HG03064 (cell line): ENCODE measurements at regions not wholly inside any gene's neighbourhood (a gene's known extent, or its start where the extent isn't known, plus 50 kb on each side); places are given as distances from the start of the nearest gene placed in this dataset.
"Not testable (repeated sequence)": the region's sequence is repeated elsewhere in the genome, so short reads cannot be mapped to it uniquely, and the experiment has no call there.

Experiments used
- ATAC-seq: cut with Tn5 transposase; IDR thresholded peaks from one replicate; pipeline ENCODE4 v1.9.1; 2021; ENCODE audit warnings: low read depth; ENCODE audit not compliant: unreplicated experiment

DNA sequence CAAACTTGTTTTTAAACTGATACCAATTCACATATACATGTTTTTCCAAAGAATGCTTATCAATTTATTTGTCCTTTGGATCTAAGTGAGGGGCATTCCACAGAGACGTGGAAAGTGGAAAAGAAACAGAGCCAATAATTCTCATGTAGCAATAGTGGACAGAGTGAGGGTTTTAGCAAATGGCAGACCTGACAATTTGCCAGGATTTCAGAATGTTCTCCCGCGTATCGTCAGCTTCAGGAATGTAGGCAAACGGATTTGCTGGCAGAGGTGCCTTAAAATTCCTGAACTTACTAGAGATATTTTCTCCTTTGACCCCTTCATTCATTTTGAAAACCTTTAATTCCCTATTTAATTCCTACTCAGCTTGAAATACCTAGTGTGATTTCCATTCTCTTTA lies 193.4 kb upstream of the CPHXL start:
- no peak for ATAC-seq

GRCh38 chr16:75921281-75921680 lies 195.0 kb upstream of the CPHXL start:
- ATAC-seq, result no peak

DNA sequence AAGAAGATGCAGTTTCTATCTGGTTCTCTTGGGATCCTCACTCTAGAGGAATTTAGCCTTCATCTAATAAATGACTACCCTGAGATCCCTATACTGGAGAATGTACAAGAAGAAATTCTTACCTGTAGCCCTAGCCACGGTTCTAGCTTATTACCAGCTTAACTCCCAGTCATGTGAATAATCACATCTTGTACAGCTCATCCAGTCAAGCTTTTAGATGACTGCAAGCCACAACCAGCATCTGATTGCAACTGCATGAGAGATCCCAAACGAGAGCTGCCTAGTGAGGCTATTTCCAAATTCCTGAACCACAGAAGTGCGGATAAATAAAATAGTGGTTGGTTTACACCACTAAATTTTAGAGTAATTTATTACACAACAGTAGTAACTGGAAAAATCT lies 196.0 kb upstream of the CPHXL start:
- ATAC-seq, result no peak

DNA sequence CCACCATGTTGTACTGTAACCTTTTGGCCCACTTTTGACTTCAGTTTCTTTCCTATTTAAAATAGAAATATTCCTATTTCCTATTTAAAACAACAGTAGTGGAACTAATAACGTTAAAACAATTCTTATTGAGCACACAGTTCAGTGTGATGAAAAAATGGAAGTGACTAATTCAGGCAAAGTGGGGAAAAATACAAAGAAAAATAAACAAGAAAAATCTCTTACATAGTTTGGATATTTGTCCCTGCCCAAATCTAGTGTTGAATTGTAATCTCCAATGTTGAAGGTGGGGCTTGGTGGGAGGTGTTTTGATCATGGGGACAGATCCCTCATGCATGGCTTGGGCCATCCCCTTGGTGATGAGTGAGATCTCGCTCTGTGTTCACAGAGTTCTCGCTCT lies 198.1 kb upstream of the CPHXL start:
- no peak for ATAC-seq

DNA sequence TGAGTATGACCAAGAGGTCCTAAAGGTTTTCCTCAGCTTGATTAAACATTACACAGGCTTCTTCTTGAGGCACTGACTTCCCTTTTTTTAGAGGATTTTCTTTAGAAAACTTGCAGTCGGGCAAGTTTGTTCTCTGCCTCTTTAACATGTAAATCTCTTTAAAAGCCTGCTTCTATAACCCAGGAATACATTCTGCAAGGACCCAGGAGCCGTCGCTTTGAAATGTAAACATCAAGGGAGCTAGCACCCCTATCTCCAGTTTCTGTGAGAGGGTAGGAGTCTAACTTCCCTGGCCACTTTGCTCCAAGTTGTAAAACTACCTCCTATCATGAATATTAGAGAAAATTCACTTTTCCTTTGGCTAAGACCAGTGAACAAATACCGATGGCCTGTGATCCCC lies 201.5 kb upstream of the CPHXL start:
- ATAC-seq, result no peak

GRCh38 chr16:75928295-75928694 lies 202.0 kb upstream of the CPHXL start:
- no peak for ATAC-seq

- ATAC-seq, result no peak
These were observed 202.8 kb upstream of the CPHXL start for GRCh38 chr16:75929046-75929445.

- ATAC-seq, result no peak
These were observed 204.8 kb upstream of the CPHXL start for GRCh38 chr16:75931043-75931442.

DNA sequence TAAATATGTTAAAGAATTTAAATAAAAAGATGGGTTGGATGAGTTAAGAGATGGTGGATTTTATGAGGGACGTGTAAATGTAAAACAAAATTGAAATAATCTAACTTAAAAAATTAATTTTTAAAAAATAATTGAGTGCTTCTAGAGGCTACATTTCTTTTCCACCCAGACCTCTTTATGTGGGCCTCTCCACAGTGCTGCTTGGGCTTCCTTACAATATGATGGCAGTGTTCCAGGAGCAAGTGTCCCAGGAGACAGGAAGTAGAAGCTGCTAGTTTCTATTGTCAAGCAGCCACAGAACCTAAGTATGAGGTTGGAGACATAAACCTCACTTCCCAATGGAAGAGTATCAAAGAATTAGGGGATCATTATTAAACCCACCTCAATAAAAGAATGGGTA lies 205.7 kb upstream of the CPHXL start:
- ATAC-seq, result no peak

DNA sequence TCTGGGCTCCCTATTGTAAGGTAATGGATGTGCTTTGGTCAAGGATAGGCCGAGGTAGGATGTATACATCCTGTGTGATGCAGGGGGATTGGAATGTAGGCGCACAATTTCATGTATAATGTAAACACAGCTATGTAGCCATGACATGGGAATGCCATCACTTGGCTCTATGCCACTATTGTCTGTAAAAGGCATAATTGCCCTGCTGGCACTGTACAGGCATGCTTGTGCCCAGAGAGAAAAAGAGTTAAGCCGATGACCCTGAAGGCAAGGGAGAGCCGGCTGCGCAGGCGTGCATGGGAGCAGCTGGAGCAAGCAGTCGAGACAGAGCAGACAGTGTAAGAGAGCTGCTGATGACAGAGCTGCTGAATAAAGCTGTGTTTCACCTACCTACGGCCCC lies 212.5 kb upstream of the CPHXL start:
- no peak for ATAC-seq

DNA sequence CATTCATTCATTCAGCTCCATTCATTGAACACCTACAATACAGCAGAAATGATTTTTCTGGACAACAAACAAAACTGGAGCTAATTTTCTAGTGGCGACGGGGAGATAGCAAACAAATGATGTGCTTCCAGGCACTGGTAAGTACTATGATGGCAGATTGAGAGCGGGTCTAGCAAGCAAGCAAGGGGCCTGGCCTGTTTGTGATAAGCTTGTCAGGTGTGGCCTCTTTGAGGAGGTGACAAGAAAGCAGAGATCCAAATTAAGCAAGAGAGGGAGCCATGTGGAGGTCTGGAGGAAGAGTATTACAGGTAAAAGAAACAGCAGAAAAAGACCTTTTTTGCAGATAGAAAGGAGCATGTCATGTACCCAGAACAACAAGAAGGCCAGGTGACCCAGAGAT lies 216.1 kb upstream of the CPHXL start:
- no peak for ATAC-seq

DNA sequence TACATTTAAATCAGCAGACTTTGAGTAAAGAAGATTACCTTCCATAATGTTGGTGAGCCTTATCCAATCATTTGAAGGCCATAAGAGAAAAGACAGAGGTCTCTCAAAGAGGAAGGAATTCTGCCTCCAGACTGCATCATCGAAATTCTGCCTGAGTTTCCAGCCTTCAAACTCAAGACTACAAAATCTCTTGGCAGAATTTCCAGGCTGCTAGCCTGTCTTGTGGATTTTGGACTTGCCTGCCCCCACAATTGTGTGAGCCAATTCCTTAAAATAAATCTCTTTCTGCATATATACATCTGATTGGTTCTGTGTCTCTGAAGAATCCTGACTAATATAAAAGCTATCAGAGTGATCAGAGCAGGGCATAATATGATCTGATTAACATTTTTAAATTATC lies 216.6 kb upstream of the CPHXL start:
- no peak for ATAC-seq

DNA sequence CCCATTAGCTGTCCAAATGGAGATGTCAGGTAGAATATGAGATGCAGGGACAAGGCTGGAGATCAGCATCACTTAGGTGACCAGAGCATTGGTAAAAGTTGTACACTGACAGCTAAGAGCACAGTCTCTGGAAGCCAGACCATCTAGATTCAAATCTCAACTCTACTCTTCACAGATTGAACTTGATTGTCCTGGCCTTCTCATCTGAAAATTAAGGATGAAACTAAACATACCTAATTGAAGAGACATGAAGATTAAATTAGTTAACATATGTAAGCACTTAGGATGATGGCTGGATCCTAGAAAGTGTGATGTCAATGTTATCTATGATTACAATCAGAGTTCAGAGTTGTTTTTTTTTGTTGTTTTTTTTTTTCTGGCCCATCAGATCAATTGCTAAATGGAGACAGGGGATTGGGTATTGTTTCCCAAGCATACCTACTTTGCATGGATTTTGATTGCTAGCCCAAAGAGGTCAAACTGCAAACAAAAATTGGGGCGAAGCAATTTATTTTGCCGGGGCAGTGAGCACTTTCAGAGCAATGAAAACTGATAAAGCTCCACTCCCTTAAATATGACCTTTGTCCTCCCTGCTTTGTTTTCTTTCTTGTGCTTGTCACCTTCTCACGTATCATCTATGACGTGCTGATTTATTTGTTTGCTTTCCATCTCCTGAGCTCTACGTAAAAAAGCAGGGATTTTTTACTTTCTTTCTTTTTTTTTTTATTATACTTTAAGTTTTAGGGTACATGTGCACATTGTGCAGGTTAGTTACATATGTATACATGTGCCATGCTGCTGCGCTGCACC lies 217.6 kb upstream of the CPHXL start:
- ATAC-seq, result no peak

DNA sequence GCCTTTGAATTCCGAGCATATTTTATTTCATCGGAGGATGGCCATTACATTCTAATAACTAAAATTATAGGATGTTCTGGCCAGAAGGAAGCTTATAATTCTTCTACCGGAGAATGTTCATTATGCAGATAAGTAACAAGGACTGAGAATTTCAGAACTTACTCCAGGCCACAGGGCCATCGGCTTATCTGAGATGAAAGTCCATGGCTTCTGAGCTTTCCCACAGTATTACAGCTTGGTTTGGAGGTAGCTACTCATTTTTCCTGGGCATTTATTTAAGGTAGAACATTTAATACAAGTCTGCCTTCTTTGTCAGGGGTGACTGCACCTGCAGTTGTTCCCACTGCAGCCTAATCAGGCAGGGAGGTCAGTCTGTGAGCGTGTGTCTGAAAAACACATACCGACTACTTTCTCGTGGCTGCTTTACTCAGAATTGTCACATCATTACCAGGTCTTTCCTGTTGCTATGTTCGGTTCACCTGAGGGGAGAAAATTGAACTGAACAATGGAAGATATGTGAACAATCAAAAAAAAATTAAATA lies 219.7 kb upstream of the CPHXL start:
- no peak for ATAC-seq

GRCh38 chr16:75947626-75948239 lies 221.4 kb upstream of the CPHXL start:
- ATAC-seq, result no peak

DNA sequence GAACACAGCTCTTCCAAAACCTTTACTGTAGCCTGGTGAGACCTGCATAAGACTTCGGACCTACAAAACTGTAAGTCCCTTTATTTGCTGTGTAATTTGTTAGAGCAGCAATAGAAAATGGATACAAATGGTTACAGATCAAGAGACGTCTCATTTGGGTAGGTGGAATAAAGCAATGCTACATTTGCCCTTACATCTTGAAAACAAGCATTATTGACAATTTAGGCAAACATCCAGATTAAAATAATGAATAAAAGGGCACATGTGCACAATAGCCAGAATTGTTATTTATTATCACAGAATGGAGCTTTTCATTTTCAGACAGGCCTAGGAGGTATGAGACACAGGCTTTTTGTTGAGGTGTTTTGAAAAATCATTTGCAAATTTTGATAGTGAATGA lies 222.2 kb upstream of the CPHXL start:
- no peak for ATAC-seq

- ATAC-seq, result no peak
These were observed 222.6 kb upstream of the CPHXL start for GRCh38 chr16:75948886-75949285.

GRCh38 chr16:75952124-75952523 lies 225.8 kb upstream of the CPHXL start:
- no peak for ATAC-seq

DNA sequence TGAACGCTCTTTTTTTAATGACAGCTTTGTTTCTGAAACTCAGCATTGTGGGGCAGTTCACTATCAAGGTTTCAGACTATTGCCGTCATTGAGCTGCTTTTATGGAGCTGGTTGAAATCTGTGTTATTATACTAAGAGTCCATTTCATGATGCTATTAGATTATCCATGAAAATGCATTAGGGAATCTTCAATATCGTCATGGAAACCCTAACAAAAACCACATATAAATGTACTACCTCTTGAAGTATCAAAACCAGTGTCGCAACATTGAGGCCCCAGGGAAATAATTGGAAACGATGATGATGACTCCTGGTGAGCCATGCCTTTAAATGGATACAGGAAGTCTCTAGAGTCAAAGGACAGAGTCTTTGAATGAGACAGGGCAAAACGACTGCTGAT lies 231.6 kb upstream of the CPHXL start:
- ATAC-seq, result no peak

GRCh38 chr16:75965504-75966374 lies 239.4 kb upstream of the CPHXL start:
- ATAC-seq, result no peak

GRCh38 chr16:75969120-75969519 lies 242.8 kb upstream of the CPHXL start:
- ATAC-seq, result not testable (repeated sequence)
